HepG2 (cell line): ENCODE measurements at regions not wholly inside any gene's neighbourhood (a gene's known extent, or its start where the extent isn't known, plus 50 kb on each side); places are given as distances from the start of the nearest gene placed in this dataset.

Source experiments
- ATAC-seq: fragments of 200-7000 bp; cut with Tn5 transposase; 3 replicates; pipeline ENCODE4 v1.9.1; 2020; ENCODE audit warnings: mild to moderate bottlenecking, moderate library complexity
- BruUV-seq: library from RNA; stranded (reverse); fragments of 400-500 nt; replicated peaks from 2 replicates; lab custom pipeline; 2021; lab: Mats Ljungman, UMichigan
- CTCF ChIA-PET: fragments of 300-600 bp; formaldehyde crosslinking; extraction: SDS; loops from one replicate; lab custom pipeline; 2021; ENCODE audit warnings: low total read pairs, inconsistent platforms, low intra/inter-chr PET ratio; lab: Yijun Ruan, JAX
- POLR2A ChIA-PET: fragments of 350-600 bp; sonication (Branson Sonifier 250); formaldehyde crosslinking; loops from one replicate; lab custom pipeline; 2020; ENCODE audit warnings: antibody characterized with exemption, inconsistent platforms; lab: Yijun Ruan, JAX
- DNase-seq: peaks from one replicate; pipeline ENCODE4 v3.0.0-alpha.2; 2015; ENCODE audit warnings: low spot score
- FAIRE-seq: peaks from 3 replicates; lab custom pipeline; 2011; peaks lifted over from hg19 to GRCh38; lab: Jason Lieb, UNC
- H2AFZ ChIP-seq: one replicate; pipeline ENCODE4 v1.6.1; 2011; ENCODE audit warnings: low read length, inconsistent platforms
- H3K27ac ChIP-seq: fragments of 300-600 bp; 3 replicates; pipeline ENCODE4 v1.8.0; 2011; ENCODE audit warnings: mixed run types, mild to moderate bottlenecking, mixed read lengths, low read length, inconsistent platforms; ENCODE audit not compliant: insufficient read depth; ENCODE audit errors: extremely low read length
- H3K27me3 ChIP-seq, 2 experiments: fragments of 200-600 bp in 1 of 2; 2 replicates in 1 of 2; 3 replicates in 1 of 2; pipeline versions ENCODE4 v1.6.0 to v1.8.0; 2011; ENCODE audit warnings: low read length in 2 of 2, mild to moderate bottlenecking in 2 of 2, moderate library complexity in 2 of 2, inconsistent platforms in 1 of 2; ENCODE audit not compliant: insufficient read depth in 2 of 2, control insufficient read depth in 1 of 2
- H3K36me3 ChIP-seq, 2 experiments: fragments of 200-600 bp in 1 of 2; replicated peaks in 1 of 2; 2 replicates in 1 of 2; 3 replicates in 1 of 2; pipeline versions ENCODE4 v1.5.1 to v1.8.0; 2011; ENCODE audit warnings: low read length in 2 of 2, inconsistent platforms in 1 of 2; ENCODE audit not compliant: insufficient read depth in 2 of 2, control insufficient read depth in 1 of 2
- H3K4me1 ChIP-seq: 2 replicates; pipeline ENCODE4 v1.5.1; 2012; ENCODE audit warnings: low read length, inconsistent platforms; ENCODE audit not compliant: insufficient read depth
- H3K4me2 ChIP-seq: 2 replicates; pipeline ENCODE4 v1.6.0; 2011; ENCODE audit warnings: low read depth, low read length, inconsistent platforms
- H3K4me3 ChIP-seq, 3 experiments: fragments of 200-600 bp in 1 of 3; sonication (generic), shearing (Covaris generic) in 1 of 3; replicated peaks in 1 of 3; 2 replicates each; pipeline ENCODE4 v1.5.1; 2011 to 2016; ENCODE audit warnings: low read length in 3 of 3, inconsistent platforms in 2 of 3, low read depth in 2 of 3, mild to moderate bottlenecking in 2 of 3, control low read depth in 1 of 3, mixed read lengths in 1 of 3; ENCODE audit not compliant: insufficient read depth in 1 of 3
- H3K79me2 ChIP-seq: one replicate; pipeline ENCODE4 v1.6.1; 2011; ENCODE audit warnings: low read length, inconsistent platforms; ENCODE audit not compliant: insufficient read depth
- H3K9ac ChIP-seq: 2 replicates; pipeline ENCODE4 v1.6.0; 2011; ENCODE audit warnings: mild to moderate bottlenecking, low read depth, low read length, inconsistent platforms; ENCODE audit not compliant: insufficient read depth
- H3K9me3 ChIP-seq: 2 replicates; pipeline ENCODE4 v1.5.1; 2012; ENCODE audit warnings: mild to moderate bottlenecking, low read length
- H4K20me1 ChIP-seq: 2 replicates; pipeline ENCODE4 v1.6.0; 2011; ENCODE audit warnings: inconsistent platforms, mild to moderate bottlenecking, low read length, moderate library complexity; ENCODE audit not compliant: insufficient read depth
- ATAD3A ChIP-seq: sonication (generic); formaldehyde crosslinking; IDR thresholded peaks from 2 replicates; pipeline ENCODE4 v1.4.0; 2020; ENCODE audit warnings: missing genetic modification reagents
- IRF1 ChIP-seq: sonication (generic); formaldehyde crosslinking; IDR thresholded peaks from 2 replicates; pipeline ENCODE4 v1.4.0; 2020; ENCODE audit warnings: low read depth, mild to moderate bottlenecking, missing genetic modification reagents
- JDP2 ChIP-seq: sonication (generic); formaldehyde crosslinking; IDR thresholded peaks from 2 replicates; pipeline ENCODE4 v1.8.1; 2022; ENCODE audit warnings: missing genetic modification reagents, borderline replicate concordance
- MBNL3 ChIP-seq: fragments of 250-450 bp; sonication (Bioruptor Pico); conservative IDR thresholded peaks from 2 replicates; pipeline ENCODE4 v1.8.0; 2022; ENCODE audit warnings: mild to moderate bottlenecking, inconsistent platforms
- NR2F6 ChIP-seq, 2 experiments: IDR thresholded peaks; 2 replicates each; pipeline ENCODE4 v1.6.1; 2016; ENCODE audit warnings: antibody characterized with exemption in 1 of 2, mild to moderate bottlenecking in 1 of 2
- POLR2G ChIP-seq: fragments of 200-400 bp; formaldehyde crosslinking; IDR thresholded peaks from 2 replicates; pipeline ENCODE4 v1.6.1; 2018; ENCODE audit warnings: mild to moderate bottlenecking, low read depth, low read length, moderate library complexity
- RXRB ChIP-seq: IDR thresholded peaks from 2 replicates; pipeline ENCODE4 v1.6.1; 2016; ENCODE audit warnings: borderline replicate concordance, missing genetic modification reagents, missing compliant biosample characterization
- TP53 ChIP-seq: sonication (generic); formaldehyde crosslinking; conservative IDR thresholded peaks from 2 replicates; pipeline ENCODE4 v1.4.0; 2020; ENCODE audit warnings: missing genetic modification reagents
- ZBTB20 ChIP-seq: sonication (generic); formaldehyde crosslinking; IDR thresholded peaks from 2 replicates; pipeline ENCODE4 v1.8.1; 2023; ENCODE audit warnings: missing genetic modification reagents, low read depth, mild to moderate bottlenecking, borderline replicate concordance
- ZBTB37 ChIP-seq: sonication (generic); formaldehyde crosslinking; IDR thresholded peaks from 2 replicates; pipeline ENCODE4 v1.4.0; 2020; ENCODE audit warnings: mild to moderate bottlenecking, missing genetic modification reagents
- ZBTB38 ChIP-seq: sonication (generic); formaldehyde crosslinking; IDR thresholded peaks from 2 replicates; pipeline ENCODE4 v1.5.1; 2020; ENCODE audit warnings: mild to moderate bottlenecking, missing genetic modification reagents
- ZEB1 ChIP-seq: IDR thresholded peaks from 2 replicates; pipeline ENCODE4 v1.6.1; 2012; ENCODE audit warnings: mild to moderate bottlenecking, low read depth, inconsistent platforms; ENCODE audit not compliant: insufficient replicate concordance
- ZFP37 ChIP-seq: sonication (generic); formaldehyde crosslinking; IDR thresholded peaks from 2 replicates; pipeline ENCODE4 v1.4.0; 2020; ENCODE audit warnings: missing genetic modification reagents, borderline replicate concordance
- ZKSCAN8 ChIP-seq: IDR thresholded peaks from 2 replicates; pipeline ENCODE4 v1.6.1; 2016; ENCODE audit warnings: borderline replicate concordance, missing genetic modification reagents, missing compliant biosample characterization
- ZNF138 ChIP-seq: sonication (generic); formaldehyde crosslinking; IDR thresholded peaks from 2 replicates; pipeline ENCODE4 v1.5.0; 2020; ENCODE audit warnings: mild to moderate bottlenecking, low read depth, missing genetic modification reagents
- ZNF282 ChIP-seq: fragments of 450-650 bp; IDR thresholded peaks from 2 replicates; pipeline ENCODE4 v1.6.1; 2018; ENCODE audit not compliant: partially characterized antibody
- ZNF329 ChIP-seq: sonication (generic); formaldehyde crosslinking; IDR thresholded peaks from 2 replicates; pipeline ENCODE4 v1.9.0; 2021; ENCODE audit warnings: low read depth, mild to moderate bottlenecking, missing genetic modification reagents
- ZNF577 ChIP-seq: sonication (generic); formaldehyde crosslinking; IDR thresholded peaks from 2 replicates; pipeline ENCODE4 v1.4.0; 2020; ENCODE audit warnings: mild to moderate bottlenecking, low read depth, missing genetic modification reagents, borderline replicate concordance
- ZNF598 ChIP-seq: sonication (generic); formaldehyde crosslinking; IDR thresholded peaks from 2 replicates; pipeline ENCODE4 v1.5.1; 2020; ENCODE audit warnings: mild to moderate bottlenecking, missing genetic modification reagents, borderline replicate concordance
- WGBS: methylation state at CpG from one replicate; pipeline ENCODE4 v1.1.6; 2017; ENCODE audit warnings: low lambda C conversion rate; 5-methylcytosine and 5-hydroxymethylcytosine counted together
- in situ Hi-C: cut with HindIII; loops from 2 replicates; pipeline ENCODE4 v1.10.0; 2017; ENCODE audit warnings: low pct_unique_long_range_greater_than_20kb; ENCODE audit not compliant: extremely low pct_ligation_motif_present
- intact Hi-C: fragments of 100-400 bp; cut with micrococcal nuclease; formaldehyde crosslinking; loops from one replicate; pipeline ENCODE4 v1.10.0; 2022; ENCODE audit not compliant: unreplicated experiment

- no peak overlapping the region for H3K4me2 ChIP-seq
- WGBS = 0% methylated on average over 3 of the region's 3 CpGs
- H3K4me3 ChIP-seq = no peak overlapping the region
- no peak overlapping the region for H3K9ac ChIP-seq
- intact Hi-C loops = no loop called here
- no peaks in the 10 kb centered on the region for H3K9me3 ChIP-seq
- no peaks in the 10 kb centered on the region for H4K20me1 ChIP-seq
- H3K4me1 ChIP-seq = no peaks in the 10 kb centered on the region
- no peaks in the 10 kb centered on the region for H3K79me2 ChIP-seq
- no peak overlapping the region for H3K27ac ChIP-seq
- ATAC-seq (no peak), FAIRE-seq (no peak), DNase-seq (no peak)
- CTCF ChIA-PET = no interaction called here
- H3K27me3 ChIP-seq = no peaks in the 10 kb centered on the region; a peak in 1 of 5 replicates
- no peak overlapping the region for H2AFZ ChIP-seq
- in situ Hi-C loops = no loop called here
- POLR2A ChIA-PET = no interaction called here
- no TSS peak for BruUV-seq
- no peaks in the 10 kb centered on the region for H3K36me3 ChIP-seq
- TF ChIP-seq ZNF138 = no peak
- TF ChIP-seq ATAD3A (CRISPR knock-in tag) = no peak
- no peak for TF ChIP-seq RXRB
- TF ChIP-seq ZBTB37 (CRISPR knock-in tag) = no peak
- TF ChIP-seq MBNL3 = no peak
- no peak for TF ChIP-seq ZNF577 (CRISPR knock-in tag)
- TF ChIP-seq NR2F6 (IDR thresholded peaks at IDR 0.05) = no peak
- no peak for TF ChIP-seq NR2F6 (CRISPR knock-in tag; IDR thresholded peaks at IDR 0.05)
- TF ChIP-seq ZNF282 = no peak
Measured at GRCh38 chr4:106753426-106753825, 282.7 kb downstream of the DKK2 start.

- DNase-seq = no peak
- H3K27me3 ChIP-seq = no peaks in the 10 kb centered on the region
- no peak for FAIRE-seq
- no peaks in the 10 kb centered on the region for H4K20me1 ChIP-seq
- intact Hi-C loops = no loop called here
- no peak overlapping the region for H3K4me2 ChIP-seq
- H2AFZ ChIP-seq = no peak overlapping the region
- no peak overlapping the region for H3K27ac ChIP-seq
- CTCF ChIA-PET = no interaction called here
- ATAC-seq = no peak
- BruUV-seq = no TSS peak
- H3K36me3 ChIP-seq = no peaks in the 10 kb centered on the region
- H3K79me2 ChIP-seq = no peaks in the 10 kb centered on the region
- H3K9me3 ChIP-seq = no peaks in the 10 kb centered on the region
- 0 out of 2 replicates have a peak, but pooled peaks cover 11% of the 10 kb centered on the region for H3K4me1 ChIP-seq
- in situ Hi-C loops = no loop called here
- POLR2A ChIA-PET = no interaction called here
- no peak overlapping the region for H3K9ac ChIP-seq
- no peak overlapping the region for H3K4me3 ChIP-seq
- TF ChIP-seq ZNF329 (CRISPR knock-in tag) (no peak), ZBTB20 (CRISPR knock-in tag) (no peak), ZKSCAN8 (CRISPR knock-in tag) (no peak), ZBTB38 (CRISPR knock-in tag) (no peak), TP53 (CRISPR knock-in tag) (no peak), IRF1 (CRISPR knock-in tag) (no peak), ZNF598 (CRISPR knock-in tag) (no peak), ZEB1 (no peak), JDP2 (CRISPR knock-in tag) (no peak), POLR2G (no peak), ZFP37 (no peak)
Measured at GRCh38 chr4:106746451-106746850, 289.7 kb downstream of the DKK2 start.
